Epithelial cell of proximal tubule (primary cell): ENCODE measurements at regions not wholly inside any gene's neighbourhood (a gene's known extent, or its start where the extent isn't known, plus 50 kb on each side); places are given as distances from the start of the nearest gene placed in this dataset.

Experiments used
- DNase-seq: peaks from one replicate; pipeline ENCODE4 v3.0.0-alpha.2; 2011; ENCODE audit warnings: low read depth
- H3K4me3 ChIP-seq: 2 replicates; pipeline ENCODE4 v1.5.1; 2011; ENCODE audit warnings: low read depth, mild to moderate bottlenecking, low read length
- CTCF ChIP-seq: conservative IDR thresholded peaks from 2 replicates; pipeline ENCODE4 v1.5.1; 2012; ENCODE audit warnings: low read depth, mild to moderate bottlenecking, low read length

GRCh38 chr14:39768589-39768988, 336.4 kb upstream of the FBXO33 start:
- no peak overlapping the region for H3K4me3 ChIP-seq
- DNase-seq, result peak; percentile 2
- TF ChIP-seq CTCF, result no peak

GRCh38 chr14:39766397-39767000, 334.3 kb upstream of the FBXO33 start:
- DNase-seq, result no peak
- no peak overlapping the region for H3K4me3 ChIP-seq
- TF ChIP-seq CTCF, result no peak

DNA sequence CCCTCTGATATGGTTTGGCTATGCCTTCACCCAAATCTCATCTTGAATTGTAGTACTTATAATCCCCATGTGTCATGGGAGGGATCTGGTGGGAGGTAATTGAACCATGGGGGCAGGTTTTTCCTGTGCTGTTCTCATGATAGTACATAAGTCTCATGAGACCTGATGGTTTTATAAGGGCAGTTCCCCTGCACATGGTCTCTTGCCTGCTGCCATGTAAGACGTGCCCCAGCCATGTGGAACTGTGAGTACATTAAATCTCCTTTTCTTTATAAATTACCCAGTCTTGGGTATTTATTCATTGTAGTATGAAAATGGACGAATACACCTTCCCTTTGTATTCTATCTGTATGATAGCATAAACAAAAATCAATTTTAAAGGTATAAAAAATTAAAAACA, 333.4 kb upstream of the FBXO33 start:
- no peak for DNase-seq
- no peak overlapping the region for H3K4me3 ChIP-seq
- TF ChIP-seq CTCF, result no peak

DNA sequence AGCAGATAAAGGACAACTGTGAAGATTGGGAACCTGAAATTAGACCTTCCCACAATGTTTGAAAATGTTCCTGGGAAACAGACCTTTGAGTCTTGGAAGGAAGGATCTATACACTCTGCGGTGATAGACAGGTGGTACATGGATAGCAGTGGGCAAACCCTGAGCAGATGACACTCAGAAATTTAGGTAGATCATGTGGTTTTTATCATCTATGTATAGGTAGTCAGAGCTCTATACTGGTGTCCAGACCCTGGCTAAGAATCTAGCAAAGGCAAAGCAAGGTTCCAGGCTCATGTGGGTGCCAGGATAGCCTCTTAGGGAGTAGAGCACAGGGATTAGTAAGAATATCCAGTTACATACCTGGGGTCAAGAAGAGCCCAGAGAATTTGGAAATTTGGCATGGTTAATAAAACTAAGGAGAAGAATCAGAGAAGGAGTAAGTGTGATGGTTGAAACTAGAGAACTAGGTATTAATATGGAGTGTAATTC, 331.2 kb upstream of the FBXO33 start:
- no peak for DNase-seq

GRCh38 chr14:39762576-39763401, 330.6 kb upstream of the FBXO33 start:
- DNase-seq, result peak; percentile 29
- no peak for TF ChIP-seq CTCF
- no peak overlapping the region for H3K4me3 ChIP-seq

More for the DNA sequence above, 331.2 kb upstream of the FBXO33 start:
- no peak for TF ChIP-seq CTCF
- H3K4me3 ChIP-seq, result no peak overlapping the region

DNA sequence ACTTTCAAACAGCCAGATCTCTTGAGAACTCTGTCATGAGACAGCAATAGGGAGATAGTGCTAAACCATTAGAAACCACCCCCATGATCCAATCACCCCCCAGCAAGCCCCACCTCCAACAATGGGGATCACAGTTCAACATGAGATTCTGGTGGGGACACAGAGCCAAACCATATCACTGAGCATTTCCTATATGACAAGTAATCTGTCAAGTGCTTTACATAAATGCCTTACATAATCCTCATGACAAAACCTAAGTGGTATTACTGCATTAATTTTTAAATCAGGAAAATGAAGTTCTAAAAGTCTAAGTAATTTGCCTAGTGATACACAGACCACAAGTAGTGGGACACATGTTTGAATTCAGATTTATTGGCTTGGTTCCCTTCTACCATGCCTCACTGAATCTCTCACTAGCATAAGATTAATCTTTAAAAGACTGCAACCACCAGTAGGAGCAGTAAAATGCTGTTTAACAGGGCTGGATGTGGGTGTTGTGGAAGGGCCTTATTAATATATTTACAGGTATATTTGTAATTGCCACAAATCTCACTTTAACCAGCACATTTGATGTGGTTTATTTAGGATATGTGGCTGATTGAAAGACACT, 323.1 kb upstream of the FBXO33 start:
- peak; percentile 51 for DNase-seq
- H3K4me3 ChIP-seq, result no peak overlapping the region
- peak; percentile 38 for TF ChIP-seq CTCF
